A673 (cell line): ENCODE measurements at regions not wholly inside any gene's neighbourhood (a gene's known extent, or its start where the extent isn't known, plus 50 kb on each side); places are given as distances from the start of the nearest gene placed in this dataset.

ENCODE experiments used
- BruUV-seq: library from RNA; stranded (reverse); fragments of 400-500 nt; replicated peaks from 2 replicates; lab custom pipeline; 2021; lab: Mats Ljungman, UMichigan
- CTCF ChIA-PET: fragments of 300-600 bp; sonication (Branson Sonifier 250); formaldehyde crosslinking; loops from one replicate; lab custom pipeline; 2022; ENCODE audit warnings: antibody characterized with exemption; lab: Charles Lee
- POLR2A ChIA-PET: fragments of 300-600 bp; sonication (Branson Sonifier 250); formaldehyde crosslinking; loops from one replicate; lab custom pipeline; 2022; ENCODE audit warnings: antibody characterized with exemption; ENCODE audit not compliant: low non-redundant PET; lab: Charles Lee
- DNase-seq: peaks from one replicate; pipeline ENCODE4 v3.0.0-alpha.2; 2015; ENCODE audit warnings: low spot score
- H3K27ac ChIP-seq: fragments of 200-600 bp; sonication (generic); 2 replicates; pipeline ENCODE4 v1.5.1; 2016; ENCODE audit warnings: mixed run types, low read depth, mild to moderate bottlenecking, mixed read lengths, antibody characterized with exemption, low read length; ENCODE audit not compliant: poor library complexity, severe bottlenecking
- H3K27me3 ChIP-seq: fragments of 200-600 bp; sonication (generic); replicated peaks from 2 replicates; pipeline ENCODE4 v1.6.1; 2017; ENCODE audit warnings: mixed run types, low read depth, mild to moderate bottlenecking, mixed read lengths, antibody characterized with exemption, low read length; ENCODE audit not compliant: insufficient read depth, poor library complexity
- H3K36me3 ChIP-seq: fragments of 200-600 bp; sonication (generic); 2 replicates; pipeline ENCODE4 v1.6.1; 2016; ENCODE audit warnings: mixed run types, mild to moderate bottlenecking, mixed read lengths, antibody characterized with exemption, low read length; ENCODE audit not compliant: insufficient read depth, poor library complexity, severe bottlenecking
- H3K4me1 ChIP-seq: fragments of 200-600 bp; sonication (generic); 2 replicates; pipeline ENCODE4 v1.6.1; 2017; ENCODE audit warnings: mixed run types, mild to moderate bottlenecking, mixed read lengths, antibody characterized with exemption, low read length; ENCODE audit not compliant: insufficient read depth, poor library complexity, severe bottlenecking
- H3K4me3 ChIP-seq: fragments of 200-600 bp; sonication (generic); 2 replicates; pipeline ENCODE4 v1.5.1; 2016; ENCODE audit warnings: low read depth, mixed run types, mild to moderate bottlenecking, mixed read lengths, low read length; ENCODE audit not compliant: poor library complexity, severe bottlenecking
- H3K9me3 ChIP-seq: fragments of 200-600 bp; sonication (generic); 2 replicates; pipeline ENCODE4 v1.6.1; 2016; ENCODE audit warnings: mixed run types, low read depth, mild to moderate bottlenecking, mixed read lengths, antibody characterized with exemption, low read length; ENCODE audit not compliant: poor library complexity, severe bottlenecking
- EZH2 ChIP-seq: fragments of 200-600 bp; sonication (generic); IDR thresholded peaks from 2 replicates; pipeline ENCODE4 v1.6.1; 2017; ENCODE audit warnings: borderline replicate concordance, low read depth, mild to moderate bottlenecking, mixed read lengths, antibody characterized with exemption, low read length; ENCODE audit not compliant: poor library complexity, severe bottlenecking
- intact Hi-C: fragments of 100-400 bp; cut with micrococcal nuclease; formaldehyde crosslinking; loops from one replicate; pipeline ENCODE4 v1.10.0; 2022; ENCODE audit not compliant: unreplicated experiment
- TF ChIP-seq, protein P1 (sequence below): fragments of 300-800, 200-600 bp; sonication (generic); conservative IDR thresholded peaks from 2 replicates; pipeline ENCODE4 v1.5.1; 2017; ENCODE audit warnings: low read depth, mild to moderate bottlenecking, antibody characterized with exemption, low read length, moderate library complexity, mixed read lengths

- H3K4me3 ChIP-seq: no peak overlapping the region
- no TSS peak for BruUV-seq
- POLR2A ChIA-PET: no interaction called here
- no peaks in the 10 kb centered on the region for H3K9me3 ChIP-seq
- CTCF ChIA-PET: no interaction called here
- H3K27ac ChIP-seq: no peak overlapping the region
- intact Hi-C loops: no loop called here
- no peak for DNase-seq
- no peaks in the 10 kb centered on the region for H3K36me3 ChIP-seq
- no peak for TF ChIP-seq EZH2
- TF ChIP-seq, protein P1, sequence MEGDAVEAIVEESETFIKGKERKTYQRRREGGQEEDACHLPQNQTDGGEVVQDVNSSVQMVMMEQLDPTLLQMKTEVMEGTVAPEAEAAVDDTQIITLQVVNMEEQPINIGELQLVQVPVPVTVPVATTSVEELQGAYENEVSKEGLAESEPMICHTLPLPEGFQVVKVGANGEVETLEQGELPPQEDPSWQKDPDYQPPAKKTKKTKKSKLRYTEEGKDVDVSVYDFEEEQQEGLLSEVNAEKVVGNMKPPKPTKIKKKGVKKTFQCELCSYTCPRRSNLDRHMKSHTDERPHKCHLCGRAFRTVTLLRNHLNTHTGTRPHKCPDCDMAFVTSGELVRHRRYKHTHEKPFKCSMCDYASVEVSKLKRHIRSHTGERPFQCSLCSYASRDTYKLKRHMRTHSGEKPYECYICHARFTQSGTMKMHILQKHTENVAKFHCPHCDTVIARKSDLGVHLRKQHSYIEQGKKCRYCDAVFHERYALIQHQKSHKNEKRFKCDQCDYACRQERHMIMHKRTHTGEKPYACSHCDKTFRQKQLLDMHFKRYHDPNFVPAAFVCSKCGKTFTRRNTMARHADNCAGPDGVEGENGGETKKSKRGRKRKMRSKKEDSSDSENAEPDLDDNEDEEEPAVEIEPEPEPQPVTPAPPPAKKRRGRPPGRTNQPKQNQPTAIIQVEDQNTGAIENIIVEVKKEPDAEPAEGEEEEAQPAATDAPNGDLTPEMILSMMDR: no peak
- no peaks in the 10 kb centered on the region for H3K4me1 ChIP-seq
- H3K27me3 ChIP-seq: peaks cover 4% of the 10 kb centered on the region
Observed at GRCh38 chr1:164937291-164937690, 378.3 kb downstream of the PBX1 start.

GRCh38 chr1:164932580-164932979 is 373.6 kb downstream of the PBX1 start:
- CTCF ChIA-PET: no interaction called here
- POLR2A ChIA-PET: no interaction called here
- intact Hi-C loops: no loop called here
- no peak overlapping the region for H3K27ac ChIP-seq
- H3K4me3 ChIP-seq: no peak overlapping the region
- H3K4me1 ChIP-seq: no peaks in the 10 kb centered on the region
- TF ChIP-seq, protein P1: no peak
- no peak for TF ChIP-seq EZH2
- no peaks in the 10 kb centered on the region for H3K36me3 ChIP-seq
- DNase-seq: no peak
- no TSS peak for BruUV-seq
- H3K27me3 ChIP-seq: peaks cover 4% of the 10 kb centered on the region
- no peaks in the 10 kb centered on the region for H3K9me3 ChIP-seq

GRCh38 chr1:164930833-164931232 is 371.8 kb downstream of the PBX1 start:
- Histone ChIP-seq H3K36me3 (no peaks in the 10 kb centered on the region), H3K27ac (no peak overlapping the region), H3K4me1 (no peaks in the 10 kb centered on the region), H3K4me3 (no peak overlapping the region), H3K9me3 (no peaks in the 10 kb centered on the region), H3K27me3 (peaks cover 4% of the 10 kb centered on the region)
- no TSS peak for BruUV-seq
- TF ChIP-seq, protein P1: no peak
- TF ChIP-seq EZH2: no peak
- POLR2A ChIA-PET: no interaction called here
- DNase-seq: no peak
- CTCF ChIA-PET: no interaction called here
- intact Hi-C loops: no loop called here
